WTC11 (cell line): ENCODE measurements at regions not wholly inside any gene's neighbourhood (a gene's known extent, or its start where the extent isn't known, plus 50 kb on each side); places are given as distances from the start of the nearest gene placed in this dataset.

ENCODE experiments used
- ATF2 ChIP-seq: sonication (generic); formaldehyde crosslinking; IDR thresholded peaks from 2 replicates; pipeline ENCODE4 v1.8.1; 2022; ENCODE audit warnings: low read depth, missing genetic modification reagents, borderline replicate concordance
- CBFB ChIP-seq: sonication (generic); formaldehyde crosslinking; IDR thresholded peaks from 2 replicates; pipeline ENCODE4 v1.8.1; 2022; ENCODE audit warnings: mild to moderate bottlenecking, low read depth, missing genetic modification reagents
- CTCF ChIP-seq: fragments of 200-600 bp; IDR thresholded peaks from 2 replicates; pipeline ENCODE4 v1.8.0; 2022; ENCODE audit warnings: antibody characterized with exemption
- IRF2 ChIP-seq: sonication (generic); formaldehyde crosslinking; IDR thresholded peaks from 2 replicates; pipeline ENCODE4 v1.8.0; 2022; ENCODE audit warnings: low read depth, missing genetic modification reagents, borderline replicate concordance
- NFE2L1 ChIP-seq: sonication (generic); formaldehyde crosslinking; IDR thresholded peaks from 2 replicates; pipeline ENCODE4 v1.8.1; 2023; ENCODE audit warnings: missing genetic modification reagents
- NR3C1 ChIP-seq: sonication (generic); formaldehyde crosslinking; conservative IDR thresholded peaks from 2 replicates; pipeline ENCODE4 v1.8.1; 2023; ENCODE audit warnings: low read depth, mild to moderate bottlenecking, missing genetic modification reagents
- TF ChIP-seq, protein P1 (sequence below): sonication (generic); formaldehyde crosslinking; IDR thresholded peaks from 2 replicates; pipeline ENCODE4 v1.8.1; 2022; ENCODE audit warnings: mild to moderate bottlenecking, moderate library complexity, missing genetic modification reagents

GRCh38 chr10:128281861-128282260 lies 155.6 kb upstream of the MKI67 start:
- no peak for TF ChIP-seq ATF2
- TF ChIP-seq NR3C1 (CRISPR knock-in tag): no peak
- TF ChIP-seq CTCF: no peak
- TF ChIP-seq NFE2L1: no peak
- TF ChIP-seq CBFB: no peak
- no peak for TF ChIP-seq IRF2 (CRISPR knock-in tag)
- TF ChIP-seq, protein P1, sequence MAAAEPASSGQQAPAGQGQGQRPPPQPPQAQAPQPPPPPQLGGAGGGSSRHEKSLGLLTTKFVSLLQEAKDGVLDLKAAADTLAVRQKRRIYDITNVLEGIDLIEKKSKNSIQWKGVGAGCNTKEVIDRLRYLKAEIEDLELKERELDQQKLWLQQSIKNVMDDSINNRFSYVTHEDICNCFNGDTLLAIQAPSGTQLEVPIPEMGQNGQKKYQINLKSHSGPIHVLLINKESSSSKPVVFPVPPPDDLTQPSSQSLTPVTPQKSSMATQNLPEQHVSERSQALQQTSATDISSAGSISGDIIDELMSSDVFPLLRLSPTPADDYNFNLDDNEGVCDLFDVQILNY (CRISPR knock-in tag): no peak
